ENCODE measurements at regions not wholly inside any gene's neighbourhood (a gene's known extent, or its start where the extent isn't known, plus 50 kb on each side); places are given as distances from the start of the nearest gene placed in this dataset.

- Histone ChIP-seq H3K4me1 (ENCODE audit: control insufficient read depth, insufficient read depth, low read length) (no peaks in the 10 kb centered on the region), H3K27me3 (ENCODE audit: control insufficient read depth, insufficient read depth, low read length) (no peaks in the 10 kb centered on the region), H3K27ac (ENCODE audit: low read length) (no peak overlapping the region), H3K36me3 (ENCODE audit: control insufficient read depth, insufficient read depth, low read length) (no peaks in the 10 kb centered on the region), H3K9me3 (ENCODE audit: control insufficient read depth, insufficient read depth, low read length) (peaks cover 7% of the 10 kb centered on the region), H3K4me3 (ENCODE audit: low read length) (no peak overlapping the region)
- WGBS (ENCODE audit: insufficient coverage, insufficient read length), result no CpG with 5 or more reads among the region's 1 CpG
- DNase-seq (ENCODE audit: low read depth, low spot score), result no peak
Measured at GRCh38 chr9:102135768-102136167, 397.3 kb upstream of the GRIN3A start.

GRCh38 chr9:102124465-102124864, 386.0 kb upstream of the GRIN3A start:
- Histone ChIP-seq H3K4me3 (ENCODE audit: low read length) (no peak overlapping the region), H3K4me1 (ENCODE audit: control insufficient read depth, insufficient read depth, low read length) (no peaks in the 10 kb centered on the region), H3K9me3 (ENCODE audit: control insufficient read depth, insufficient read depth, low read length) (peaks cover 2% of the 10 kb centered on the region), H3K36me3 (ENCODE audit: control insufficient read depth, insufficient read depth, low read length) (no peaks in the 10 kb centered on the region), H3K27me3 (ENCODE audit: control insufficient read depth, insufficient read depth, low read length) (no peaks in the 10 kb centered on the region), H3K27ac (ENCODE audit: low read length) (no peak overlapping the region)
- DNase-seq (ENCODE audit: low read depth, low spot score), result no peak
- WGBS (ENCODE audit: insufficient coverage, insufficient read length), result no CpG with 5 or more reads among the region's 3 CpGs

- Histone ChIP-seq H3K9me3 (ENCODE audit: control insufficient read depth, insufficient read depth, low read length) (peaks cover 3% of the 10 kb centered on the region), H3K36me3 (ENCODE audit: control insufficient read depth, insufficient read depth, low read length) (no peaks in the 10 kb centered on the region), H3K27ac (ENCODE audit: low read length) (no peak overlapping the region), H3K4me3 (ENCODE audit: low read length) (no peak overlapping the region), H3K27me3 (ENCODE audit: control insufficient read depth, insufficient read depth, low read length) (no peaks in the 10 kb centered on the region), H3K4me1 (ENCODE audit: control insufficient read depth, insufficient read depth, low read length) (no peaks in the 10 kb centered on the region)
- DNase-seq (ENCODE audit: low read depth, low spot score), result no peak
Measured at GRCh38 chr9:102114557-102114956, 376.1 kb upstream of the GRIN3A start.

- Histone ChIP-seq H3K27me3 (ENCODE audit: control insufficient read depth, insufficient read depth, low read length) (no peaks in the 10 kb centered on the region), H3K9me3 (ENCODE audit: control insufficient read depth, insufficient read depth, low read length) (peaks cover 3% of the 10 kb centered on the region), H3K4me3 (ENCODE audit: low read length) (no peak overlapping the region), H3K27ac (ENCODE audit: low read length) (no peak overlapping the region), H3K4me1 (ENCODE audit: control insufficient read depth, insufficient read depth, low read length) (no peaks in the 10 kb centered on the region), H3K36me3 (ENCODE audit: control insufficient read depth, insufficient read depth, low read length) (no peaks in the 10 kb centered on the region)
- no CpG with 5 or more reads among the region's 1 CpG for WGBS (ENCODE audit: insufficient coverage, insufficient read length)
- DNase-seq (ENCODE audit: low read depth, low spot score), result no peak
Measured at GRCh38 chr9:102113191-102113590, 374.7 kb upstream of the GRIN3A start.

- no peaks in the 10 kb centered on the region for H3K4me1 ChIP-seq (ENCODE audit: control insufficient read depth, insufficient read depth, low read length)
- no peaks in the 10 kb centered on the region for H3K36me3 ChIP-seq (ENCODE audit: control insufficient read depth, insufficient read depth, low read length)
- H3K4me3 ChIP-seq (ENCODE audit: low read length), result no peak overlapping the region
- WGBS (ENCODE audit: insufficient coverage, insufficient read length), result no CpG with 5 or more reads among the region's 1 CpG
- H3K27me3 ChIP-seq (ENCODE audit: control insufficient read depth, insufficient read depth, low read length), result no peaks in the 10 kb centered on the region
- no peak overlapping the region for H3K27ac ChIP-seq (ENCODE audit: low read length)
- no peak for DNase-seq (ENCODE audit: low read depth, low spot score)
- no peaks in the 10 kb centered on the region; the same call in 1 of the 2 replicates for H3K9me3 ChIP-seq (ENCODE audit: control insufficient read depth, insufficient read depth, low read length)
Measured at GRCh38 chr9:102106439-102106838, 368.0 kb upstream of the GRIN3A start.

- peaks cover 4% of the 10 kb centered on the region for H3K9me3 ChIP-seq (ENCODE audit: control insufficient read depth, insufficient read depth, low read length)
- H3K36me3 ChIP-seq (ENCODE audit: control insufficient read depth, insufficient read depth, low read length), result no peaks in the 10 kb centered on the region
- H3K4me1 ChIP-seq (ENCODE audit: control insufficient read depth, insufficient read depth, low read length), result no peaks in the 10 kb centered on the region
- H3K4me3 ChIP-seq (ENCODE audit: low read length), result no peak overlapping the region
- no peaks in the 10 kb centered on the region for H3K27me3 ChIP-seq (ENCODE audit: control insufficient read depth, insufficient read depth, low read length)
- no peak overlapping the region for H3K27ac ChIP-seq (ENCODE audit: low read length)
- no peak for DNase-seq (ENCODE audit: low read depth, low spot score)
Measured at GRCh38 chr9:102101723-102102122, 363.3 kb upstream of the GRIN3A start.

GRCh38 chr9:102087141-102087540, 348.7 kb upstream of the GRIN3A start:
- H3K27ac ChIP-seq (ENCODE audit: low read length), result no peak overlapping the region
- H3K4me3 ChIP-seq (ENCODE audit: low read length), result no peak overlapping the region
- WGBS (ENCODE audit: insufficient coverage, insufficient read length), result no CpG with 5 or more reads among the region's 2 CpGs
- H3K9me3 ChIP-seq (ENCODE audit: control insufficient read depth, insufficient read depth, low read length), result no peaks in the 10 kb centered on the region; the same call in 1 of the 2 replicates
- H3K27me3 ChIP-seq (ENCODE audit: control insufficient read depth, insufficient read depth, low read length), result no peaks in the 10 kb centered on the region
- no peaks in the 10 kb centered on the region for H3K36me3 ChIP-seq (ENCODE audit: control insufficient read depth, insufficient read depth, low read length)
- no peak for DNase-seq (ENCODE audit: low read depth, low spot score)
- no peaks in the 10 kb centered on the region for H3K4me1 ChIP-seq (ENCODE audit: control insufficient read depth, insufficient read depth, low read length)

GRCh38 chr9:102085548-102085947, 347.1 kb upstream of the GRIN3A start:
- H3K4me1 ChIP-seq (ENCODE audit: control insufficient read depth, insufficient read depth, low read length), result no peaks in the 10 kb centered on the region
- H3K27me3 ChIP-seq (ENCODE audit: control insufficient read depth, insufficient read depth, low read length), result no peaks in the 10 kb centered on the region
- no peak for DNase-seq (ENCODE audit: low read depth, low spot score)
- no peaks in the 10 kb centered on the region; the same call in 1 of the 2 replicates for H3K9me3 ChIP-seq (ENCODE audit: control insufficient read depth, insufficient read depth, low read length)
- no peaks in the 10 kb centered on the region for H3K36me3 ChIP-seq (ENCODE audit: control insufficient read depth, insufficient read depth, low read length)
- no peak overlapping the region for H3K27ac ChIP-seq (ENCODE audit: low read length)
- H3K4me3 ChIP-seq (ENCODE audit: low read length), result no peak overlapping the region

GRCh38 chr9:102072059-102072764, 333.8 kb upstream of the GRIN3A start:
- no peaks in the 10 kb centered on the region; the same call in 1 of the 2 replicates for H3K9me3 ChIP-seq (ENCODE audit: control insufficient read depth, insufficient read depth, low read length)
- H3K4me3 ChIP-seq (ENCODE audit: low read length), result no peak overlapping the region
- no peaks in the 10 kb centered on the region for H3K4me1 ChIP-seq (ENCODE audit: control insufficient read depth, insufficient read depth, low read length)
- WGBS (ENCODE audit: insufficient coverage, insufficient read length), result no CpG with 5 or more reads among the region's 9 CpGs
- H3K27me3 ChIP-seq (ENCODE audit: control insufficient read depth, insufficient read depth, low read length), result no peaks in the 10 kb centered on the region
- no peaks in the 10 kb centered on the region for H3K36me3 ChIP-seq (ENCODE audit: control insufficient read depth, insufficient read depth, low read length)
- DNase-seq (ENCODE audit: low read depth, low spot score), result no peak
- no peak overlapping the region for H3K27ac ChIP-seq (ENCODE audit: low read length)

GRCh38 chr9:102069969-102070368, 331.5 kb upstream of the GRIN3A start:
- no peak overlapping the region for H3K27ac ChIP-seq (ENCODE audit: low read length)
- no peaks in the 10 kb centered on the region for H3K36me3 ChIP-seq (ENCODE audit: control insufficient read depth, insufficient read depth, low read length)
- no CpG with 5 or more reads among the region's 1 CpG for WGBS (ENCODE audit: insufficient coverage, insufficient read length)
- no peak overlapping the region for H3K4me3 ChIP-seq (ENCODE audit: low read length)
- H3K4me1 ChIP-seq (ENCODE audit: control insufficient read depth, insufficient read depth, low read length), result no peaks in the 10 kb centered on the region
- no peak for DNase-seq (ENCODE audit: low read depth, low spot score)
- H3K27me3 ChIP-seq (ENCODE audit: control insufficient read depth, insufficient read depth, low read length), result no peaks in the 10 kb centered on the region
- H3K9me3 ChIP-seq (ENCODE audit: control insufficient read depth, insufficient read depth, low read length), result no peaks in the 10 kb centered on the region; the same call in 1 of the 2 replicates

- WGBS (ENCODE audit: insufficient coverage, insufficient read length), result no CpG with 5 or more reads among the region's 2 CpGs
Measured at GRCh38 chr9:102054811-102055210, 316.4 kb upstream of the GRIN3A start.

More at GRCh38 chr9:102054811-102055210, 316.4 kb upstream of the GRIN3A start:
- no peaks in the 10 kb centered on the region for H3K4me1 ChIP-seq (ENCODE audit: control insufficient read depth, insufficient read depth, low read length)
- DNase-seq (ENCODE audit: low read depth, low spot score), result no peak
- H3K27ac ChIP-seq (ENCODE audit: low read length), result no peak overlapping the region
- H3K9me3 ChIP-seq (ENCODE audit: control insufficient read depth, insufficient read depth, low read length), result peaks cover 6% of the 10 kb centered on the region
- H3K27me3 ChIP-seq (ENCODE audit: control insufficient read depth, insufficient read depth, low read length), result no peaks in the 10 kb centered on the region
- no peaks in the 10 kb centered on the region for H3K36me3 ChIP-seq (ENCODE audit: control insufficient read depth, insufficient read depth, low read length)
- no peak overlapping the region for H3K4me3 ChIP-seq (ENCODE audit: low read length)
